Activated CD4-positive, alpha-beta memory T cell treated with anti-CD3 and anti-CD28 coated beads, Interleukin-2, amount 10 ng/mL, durations not matched to agents 7 days and 5 days (primary cell): ENCODE measurements at regions not wholly inside any gene's neighbourhood (a gene's known extent, or its start where the extent isn't known, plus 50 kb on each side); places are given as distances from the start of the nearest gene placed in this dataset.

Experiments used
- CTCF ChIA-PET: fragments of 350-600 bp; sonication (Branson Sonifier 250); formaldehyde crosslinking; loops from one replicate; lab custom pipeline; 2021; ENCODE audit warnings: antibody characterized with exemption, inconsistent platforms; lab: Charles Lee
- POLR2A ChIA-PET: fragments of 350-600 bp; sonication (Branson Sonifier 250); formaldehyde crosslinking; loops from one replicate; lab custom pipeline; 2021; ENCODE audit warnings: antibody characterized with exemption; lab: Charles Lee
- DNase-seq: peaks from one replicate; pipeline ENCODE4 v3.0.0-alpha.2; 2020
- H3K27ac Mint-ChIP-seq: one replicate; pipeline ENCODE4 v1.8.0; 2021; ENCODE audit warnings: mild to moderate bottlenecking, mixed read lengths
- H3K27me3 Mint-ChIP-seq: one replicate; pipeline ENCODE4 v1.8.0; 2021; ENCODE audit warnings: mixed read lengths
- H3K36me3 Mint-ChIP-seq: one replicate; pipeline ENCODE4 v1.8.0; 2021; ENCODE audit warnings: low read depth, mixed read lengths
- H3K4me1 Mint-ChIP-seq: one replicate; pipeline ENCODE4 v1.8.0; 2021; ENCODE audit warnings: mixed read lengths
- H3K4me3 Mint-ChIP-seq: one replicate; pipeline ENCODE4 v1.8.0; 2021; ENCODE audit warnings: mild to moderate bottlenecking, mixed read lengths
- H3K9me3 Mint-ChIP-seq: one replicate; pipeline ENCODE4 v1.8.0; 2021; ENCODE audit warnings: mixed read lengths

DNA sequence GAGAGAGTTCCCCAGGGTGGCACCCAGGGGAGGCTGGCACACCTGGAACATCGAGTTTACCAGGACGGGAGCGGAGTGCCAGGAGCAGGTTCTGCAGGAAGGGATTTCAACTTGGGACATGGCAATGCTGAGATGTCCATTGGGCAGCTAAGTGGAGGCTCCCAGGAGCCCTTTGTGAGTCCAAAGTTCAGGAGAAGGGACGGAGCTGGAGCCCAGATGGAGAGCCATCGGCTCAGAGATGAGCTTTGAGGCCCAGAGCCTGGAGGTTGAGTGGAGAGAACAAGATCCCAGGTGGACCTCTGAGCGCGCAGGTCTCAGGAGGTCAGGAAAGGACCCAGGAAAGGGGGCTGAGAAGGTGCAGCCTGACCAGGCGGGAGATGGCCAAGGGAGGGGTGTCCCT lies 67.5 kb upstream of the AFDN start:
- peaks cover 5% of the 10 kb centered on the region for H3K27me3 Mint-ChIP-seq
- no peak overlapping the region for H3K27ac Mint-ChIP-seq
- no peak for DNase-seq
- POLR2A ChIA-PET, result no interaction called here
- H3K36me3 Mint-ChIP-seq, result no peaks in the 10 kb centered on the region
- CTCF ChIA-PET, result no interaction called here
- no peaks in the 10 kb centered on the region for H3K4me1 Mint-ChIP-seq
- no peaks in the 10 kb centered on the region for H3K9me3 Mint-ChIP-seq
- H3K4me3 Mint-ChIP-seq, result no peak overlapping the region

GRCh38 chr6:167759912-167760311 lies 66.8 kb upstream of the AFDN start:
- POLR2A ChIA-PET, result no interaction called here
- no peaks in the 10 kb centered on the region for H3K36me3 Mint-ChIP-seq
- no peak for DNase-seq
- no peaks in the 10 kb centered on the region for H3K4me1 Mint-ChIP-seq
- CTCF ChIA-PET, result no interaction called here
- no peak overlapping the region for H3K27ac Mint-ChIP-seq
- no peaks in the 10 kb centered on the region for H3K9me3 Mint-ChIP-seq
- H3K27me3 Mint-ChIP-seq, result no peaks in the 10 kb centered on the region
- no peak overlapping the region for H3K4me3 Mint-ChIP-seq

DNA sequence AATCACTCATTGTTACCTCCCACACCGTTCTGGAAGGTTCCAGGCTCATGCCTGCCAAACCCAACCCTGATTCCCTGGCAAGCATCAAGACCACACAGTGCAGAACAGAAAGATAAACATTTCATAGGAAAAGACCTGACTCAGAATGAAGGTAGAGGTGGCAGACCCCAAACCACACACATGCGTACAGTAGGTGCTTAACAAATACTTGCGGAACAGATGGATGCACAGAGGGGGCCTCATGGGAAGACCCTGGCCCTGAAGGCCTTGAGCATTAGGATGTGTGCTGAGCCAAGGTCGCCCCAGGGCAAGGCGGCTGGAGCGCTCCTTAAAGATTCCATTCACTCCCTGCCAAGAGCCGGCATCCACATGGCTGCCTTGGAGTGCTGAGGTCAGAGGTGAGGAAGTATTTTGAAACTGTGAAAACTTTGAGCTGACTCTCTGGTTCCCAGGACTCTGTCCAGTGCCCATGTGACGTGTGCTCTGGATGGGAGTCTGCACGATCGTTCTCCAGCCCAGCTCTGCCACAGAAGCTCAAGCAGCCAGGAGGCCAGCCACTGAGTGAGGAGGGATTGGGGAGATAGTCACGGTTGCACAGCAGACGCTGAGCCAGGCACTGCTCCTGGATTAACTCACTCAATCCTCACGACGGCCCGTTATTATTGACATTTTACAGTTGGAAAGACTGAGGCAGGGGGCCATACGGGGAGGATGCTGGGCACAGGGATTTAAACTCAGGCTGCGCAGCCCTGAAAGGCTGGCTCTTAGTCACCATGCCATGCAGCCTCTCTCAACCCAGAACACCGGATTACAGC lies 65.5 kb upstream of the AFDN start:
- H3K36me3 Mint-ChIP-seq, result no peaks in the 10 kb centered on the region
- H3K9me3 Mint-ChIP-seq, result no peaks in the 10 kb centered on the region
- no peaks in the 10 kb centered on the region for H3K4me1 Mint-ChIP-seq
- ChIA-PET POLR2A (no interaction called here), CTCF (no interaction called here)
- H3K27me3 Mint-ChIP-seq, result peaks cover 1% of the 10 kb centered on the region
- no peak for DNase-seq
- no peak overlapping the region for H3K4me3 Mint-ChIP-seq
- H3K27ac Mint-ChIP-seq, result no peak overlapping the region

DNA sequence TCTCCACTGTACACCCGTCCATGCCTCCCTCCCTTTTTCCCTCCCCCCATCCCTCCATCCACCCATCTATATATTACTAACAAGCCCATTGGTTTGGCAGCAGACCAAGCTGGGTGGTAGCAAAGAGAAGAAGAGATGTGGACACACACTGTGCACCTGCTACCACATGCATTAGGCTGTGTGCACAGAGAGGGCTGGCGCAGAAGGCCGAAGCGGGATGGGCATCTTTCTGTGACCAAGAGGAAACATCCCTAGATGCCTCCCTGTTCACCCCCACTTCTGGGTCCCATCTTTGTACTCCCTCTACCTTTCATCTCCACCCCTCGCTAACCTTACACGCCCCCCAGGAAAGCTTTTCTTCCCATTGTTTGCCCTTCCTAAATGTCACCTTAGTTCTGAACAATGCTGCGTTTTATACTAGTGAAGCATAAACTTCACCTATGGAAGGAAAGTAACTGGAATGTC lies 64.9 kb upstream of the AFDN start:
- H3K9me3 Mint-ChIP-seq, result no peaks in the 10 kb centered on the region
- POLR2A ChIA-PET, result no interaction called here

DNA sequence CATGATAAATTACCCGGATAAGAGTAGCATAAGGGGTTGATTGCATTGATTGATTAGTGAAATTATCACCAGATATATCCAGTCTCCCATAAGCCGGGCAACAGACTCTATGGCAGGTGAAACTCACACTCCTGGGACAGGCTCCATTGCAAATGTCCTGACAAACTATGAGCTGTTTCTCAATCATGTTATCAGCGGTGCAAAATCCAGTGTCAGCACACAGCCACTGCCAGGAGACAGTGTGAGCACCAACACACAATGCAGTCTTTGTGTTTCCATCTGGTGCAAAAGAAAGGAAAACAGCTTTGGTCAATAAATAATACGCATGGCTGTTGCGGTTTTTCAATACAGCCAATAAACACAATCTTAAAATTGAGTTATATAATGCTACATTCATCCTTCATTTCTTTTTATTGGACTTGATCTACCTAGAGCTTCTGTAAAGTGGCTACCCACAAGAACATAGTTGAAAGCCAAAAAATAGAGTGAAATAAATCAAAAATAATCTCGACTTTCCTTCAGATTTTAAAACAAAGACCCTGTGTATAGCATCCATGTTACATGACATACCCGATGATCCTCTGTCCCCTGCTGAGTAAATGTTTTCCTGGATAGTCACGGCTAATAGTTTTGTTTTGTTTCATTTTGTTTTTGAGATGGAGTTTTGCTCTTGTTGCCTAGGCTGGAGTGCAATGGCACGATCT lies 64.3 kb upstream of the AFDN start:
- Mint-ChIP-seq H3K27ac (no peak overlapping the region), H3K27me3 (peaks cover 1% of the 10 kb centered on the region), H3K36me3 (no peaks in the 10 kb centered on the region), H3K9me3 (no peaks in the 10 kb centered on the region), H3K4me1 (no peaks in the 10 kb centered on the region), H3K4me3 (no peak overlapping the region)
- ChIA-PET POLR2A (no interaction called here), CTCF (no interaction called here)
- no peak for DNase-seq

More for the DNA sequence above, 64.9 kb upstream of the AFDN start:
- H3K4me3 Mint-ChIP-seq, result no peak overlapping the region
- DNase-seq, result no peak
- H3K4me1 Mint-ChIP-seq, result no peaks in the 10 kb centered on the region
- peaks cover 1% of the 10 kb centered on the region for H3K27me3 Mint-ChIP-seq
- H3K36me3 Mint-ChIP-seq, result no peaks in the 10 kb centered on the region
- CTCF ChIA-PET, result no interaction called here
- no peak overlapping the region for H3K27ac Mint-ChIP-seq

DNA sequence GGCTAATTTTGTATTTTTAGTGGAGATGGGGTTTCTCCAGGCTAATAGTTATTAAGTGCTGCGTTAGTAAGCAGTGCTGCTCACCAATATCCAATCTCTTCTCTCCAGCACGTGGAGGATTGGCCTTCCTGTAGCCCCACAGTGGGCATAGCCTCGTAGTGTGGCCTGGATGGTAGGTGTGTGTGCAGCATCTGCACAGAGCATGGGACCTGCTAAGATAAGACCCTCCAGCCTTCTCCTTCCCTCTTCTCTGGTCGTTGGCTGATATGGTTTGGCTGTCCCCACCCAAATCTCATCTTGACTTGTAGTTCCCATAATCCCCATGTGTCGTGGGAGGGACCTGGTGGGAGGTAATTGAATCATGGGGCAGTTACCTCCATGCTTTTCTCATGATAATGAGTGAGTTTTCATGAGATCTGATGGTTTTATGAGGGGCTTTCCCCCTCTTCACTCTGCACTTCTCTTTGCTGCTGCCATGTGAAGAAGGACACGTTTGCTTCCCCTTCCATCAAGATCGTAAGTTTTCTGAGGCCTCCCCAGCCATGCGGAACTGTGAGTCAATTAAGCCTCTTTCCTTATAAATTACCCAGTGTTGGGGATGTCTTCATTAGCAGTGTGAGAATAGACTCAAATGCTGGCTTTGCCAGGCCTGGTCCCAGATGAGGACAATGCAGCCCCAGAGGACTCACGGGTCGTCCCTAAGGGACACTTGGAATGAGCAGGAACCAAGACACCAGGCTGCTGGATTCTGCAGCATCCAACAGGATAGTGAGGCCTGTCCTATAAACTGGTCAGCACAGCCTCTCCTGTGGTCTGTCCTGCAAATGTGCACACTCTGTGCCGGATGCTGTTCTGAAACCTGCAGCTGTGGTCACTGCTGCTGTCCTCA lies 63.4 kb upstream of the AFDN start:
- CTCF ChIA-PET, result no interaction called here
- DNase-seq, result no peak
- peaks cover 1% of the 10 kb centered on the region for H3K27me3 Mint-ChIP-seq
- H3K36me3 Mint-ChIP-seq, result no peaks in the 10 kb centered on the region
- POLR2A ChIA-PET, result no interaction called here
- no peak overlapping the region for H3K4me3 Mint-ChIP-seq
- no peaks in the 10 kb centered on the region for H3K4me1 Mint-ChIP-seq
- H3K9me3 Mint-ChIP-seq, result no peaks in the 10 kb centered on the region
- no peak overlapping the region for H3K27ac Mint-ChIP-seq

GRCh38 chr6:167764215-167764614 lies 62.5 kb upstream of the AFDN start:
- no peak overlapping the region for H3K4me3 Mint-ChIP-seq

DNA sequence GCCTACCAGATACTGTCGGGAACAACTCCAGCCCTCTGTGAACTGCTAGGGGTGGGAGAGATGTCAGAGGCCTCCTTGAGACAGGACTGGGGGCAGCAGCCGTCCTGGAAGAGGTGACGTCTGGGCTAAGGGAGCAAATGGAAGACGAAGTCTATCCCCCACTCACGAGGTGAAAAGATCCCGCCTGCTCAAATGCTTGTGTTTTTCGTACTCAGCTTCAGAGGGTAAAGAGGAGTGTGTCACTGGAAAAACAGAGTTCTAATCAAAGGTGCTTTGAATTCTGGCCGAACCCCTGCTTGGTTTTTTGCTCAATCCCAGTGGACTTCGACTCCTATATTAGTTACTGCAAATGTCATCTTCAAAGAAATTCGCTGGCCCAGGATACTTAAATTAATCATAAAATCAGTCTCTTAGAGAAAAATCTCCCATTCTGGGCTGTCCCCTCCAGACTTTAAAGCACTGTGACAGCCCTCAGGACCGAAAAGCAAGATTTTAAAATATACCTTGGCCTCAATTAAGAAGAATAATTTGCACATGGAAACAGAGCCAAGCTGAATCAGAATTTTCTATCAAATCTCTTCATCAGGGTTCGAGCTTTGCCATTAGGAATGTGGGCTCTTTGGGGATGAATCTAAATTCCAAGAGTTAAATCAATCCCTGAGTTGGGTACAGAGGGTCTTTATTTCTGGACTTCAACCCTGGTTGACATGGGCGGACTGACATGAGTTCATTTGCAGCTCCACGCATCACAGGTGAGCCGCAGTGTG lies 61.8 kb upstream of the AFDN start:
- POLR2A ChIA-PET, result no interaction called here
- Mint-ChIP-seq H3K27ac (no peak overlapping the region), H3K4me3 (no peak overlapping the region), H3K36me3 (no peaks in the 10 kb centered on the region), H3K9me3 (no peaks in the 10 kb centered on the region), H3K4me1 (no peaks in the 10 kb centered on the region), H3K27me3 (peaks cover 1% of the 10 kb centered on the region)
- CTCF ChIA-PET, result no interaction called here
- no peak for DNase-seq

More at GRCh38 chr6:167764215-167764614, 62.5 kb upstream of the AFDN start:
- no peak overlapping the region for H3K27ac Mint-ChIP-seq
- peaks cover 1% of the 10 kb centered on the region for H3K27me3 Mint-ChIP-seq
- POLR2A ChIA-PET, result no interaction called here
- H3K9me3 Mint-ChIP-seq, result no peaks in the 10 kb centered on the region
- no peaks in the 10 kb centered on the region for H3K36me3 Mint-ChIP-seq
- CTCF ChIA-PET, result no interaction called here
- no peaks in the 10 kb centered on the region for H3K4me1 Mint-ChIP-seq
- DNase-seq, result no peak

- CTCF ChIA-PET, result interaction anchor here (1.2 kb wide), 1 partner anchor 133 kb away, joined by 3 read pairs; no protein-coding TSS in a partner anchor
- H3K27ac Mint-ChIP-seq, result no peak overlapping the region
- no peak overlapping the region for H3K4me3 Mint-ChIP-seq
- no peak for DNase-seq
- H3K9me3 Mint-ChIP-seq, result no peaks in the 10 kb centered on the region
- peaks cover 11% of the 10 kb centered on the region for H3K27me3 Mint-ChIP-seq
- POLR2A ChIA-PET, result no interaction called here
- H3K36me3 Mint-ChIP-seq, result no peaks in the 10 kb centered on the region
- H3K4me1 Mint-ChIP-seq, result no peaks in the 10 kb centered on the region
Observed at GRCh38 chr6:167766986-167767714, 59.6 kb upstream of the AFDN start.

GRCh38 chr6:167767715-167768107 lies 59.0 kb upstream of the AFDN start:
- ChIA-PET CTCF (interaction anchor here (1.2 kb wide), 1 partner anchor 133 kb away, joined by 3 read pairs; no protein-coding TSS in a partner anchor), POLR2A (no interaction called here)
- Mint-ChIP-seq H3K27ac (no peak overlapping the region), H3K4me3 (no peak overlapping the region), H3K27me3 (peaks cover 13% of the 10 kb centered on the region), H3K36me3 (no peaks in the 10 kb centered on the region), H3K9me3 (no peaks in the 10 kb centered on the region), H3K4me1 (no peaks in the 10 kb centered on the region)
- DNase-seq, result no peak

- POLR2A ChIA-PET, result no interaction called here
Observed at GRCh38 chr6:167768471-167769215, 58.1 kb upstream of the AFDN start.

More at GRCh38 chr6:167768471-167769215, 58.1 kb upstream of the AFDN start:
- Mint-ChIP-seq H3K4me1 (no peaks in the 10 kb centered on the region), H3K27me3 (peaks cover 17% of the 10 kb centered on the region), H3K27ac (no peak overlapping the region), H3K4me3 (no peak overlapping the region), H3K36me3 (no peaks in the 10 kb centered on the region), H3K9me3 (no peaks in the 10 kb centered on the region)
- CTCF ChIA-PET, result no interaction called here
- no peak for DNase-seq
